Progenitor cell of endocrine pancreas (in vitro differentiated cells): ENCODE measurements at regions not wholly inside any gene's neighbourhood (a gene's known extent, or its start where the extent isn't known, plus 50 kb on each side); places are given as distances from the start of the nearest gene placed in this dataset.

Experiments used
- DNase-seq: peaks from one replicate; pipeline ENCODE4 v3.0.0; 2021; ENCODE audit warnings: low spot score; ENCODE audit not compliant: unreplicated experiment
- H3K27ac Mint-ChIP-seq: 2 replicates; pipeline ENCODE4 v1.8.0; 2021; ENCODE audit warnings: mild to moderate bottlenecking, moderate library complexity, mixed read lengths
- H3K27me3 Mint-ChIP-seq: 2 replicates; pipeline ENCODE4 v1.8.0; 2021; ENCODE audit warnings: mixed read lengths
- H3K36me3 Mint-ChIP-seq: 2 replicates; pipeline ENCODE4 v1.8.0; 2022; ENCODE audit warnings: mixed read lengths; ENCODE audit not compliant: insufficient read depth
- H3K4me1 Mint-ChIP-seq: 2 replicates; pipeline ENCODE4 v1.8.0; 2021; ENCODE audit warnings: low read depth, mixed read lengths
- H3K4me3 Mint-ChIP-seq: 2 replicates; pipeline ENCODE4 v1.8.0; 2021; ENCODE audit warnings: low read depth, mild to moderate bottlenecking, moderate library complexity, mixed read lengths
- H3K9me3 Mint-ChIP-seq: 2 replicates; pipeline ENCODE4 v1.8.0; 2021; ENCODE audit warnings: low read depth, mixed read lengths
- CTCF ChIP-seq: fragments of 200-600 bp; sonication (generic); IDR thresholded peaks from one replicate; pipeline ENCODE4 v1.5.0; 2021; ENCODE audit warnings: antibody characterized with exemption, mild to moderate bottlenecking; ENCODE audit not compliant: unreplicated experiment

- Mint-ChIP-seq H3K4me3 (no peak overlapping the region), H3K27me3 (peaks cover 1% of the 10 kb centered on the region), H3K4me1 (no peaks in the 10 kb centered on the region), H3K36me3 (no peaks in the 10 kb centered on the region), H3K9me3 (no peaks in the 10 kb centered on the region), H3K27ac (no peak overlapping the region)
- no peak for TF ChIP-seq CTCF
- DNase-seq = no peak
Measured at GRCh38 chr10:104516986-104517385, 124.1 kb upstream of the SORCS3 start.

- TF ChIP-seq CTCF = no peak
- no peak for DNase-seq
Measured at GRCh38 chr10:104517946-104518345, 123.1 kb upstream of the SORCS3 start.

GRCh38 chr10:104518891-104519290 lies 122.2 kb upstream of the SORCS3 start:
- H3K27ac Mint-ChIP-seq = no peak overlapping the region
- H3K27me3 Mint-ChIP-seq = peaks cover 3% of the 10 kb centered on the region
- no peak for TF ChIP-seq CTCF
- H3K4me3 Mint-ChIP-seq = no peak overlapping the region
- H3K4me1 Mint-ChIP-seq = no peaks in the 10 kb centered on the region
- no peaks in the 10 kb centered on the region for H3K9me3 Mint-ChIP-seq
- DNase-seq = no peak
- H3K36me3 Mint-ChIP-seq = no peaks in the 10 kb centered on the region

More at GRCh38 chr10:104517946-104518345, 123.1 kb upstream of the SORCS3 start:
- Mint-ChIP-seq H3K4me3 (no peak overlapping the region), H3K9me3 (no peaks in the 10 kb centered on the region), H3K4me1 (no peaks in the 10 kb centered on the region), H3K36me3 (no peaks in the 10 kb centered on the region), H3K27me3 (peaks cover 3% of the 10 kb centered on the region), H3K27ac (no peak overlapping the region)

- Mint-ChIP-seq H3K27ac (no peak overlapping the region), H3K4me3 (no peak overlapping the region), H3K27me3 (peaks cover 3% of the 10 kb centered on the region), H3K4me1 (no peaks in the 10 kb centered on the region), H3K36me3 (no peaks in the 10 kb centered on the region), H3K9me3 (no peaks in the 10 kb centered on the region)
- DNase-seq = no peak
- TF ChIP-seq CTCF = no peak
Measured at GRCh38 chr10:104520653-104521052, 120.4 kb upstream of the SORCS3 start.

- Mint-ChIP-seq H3K27me3 (peaks cover 3% of the 10 kb centered on the region), H3K4me1 (no peaks in the 10 kb centered on the region), H3K27ac (no peak overlapping the region), H3K4me3 (no peak overlapping the region), H3K9me3 (no peaks in the 10 kb centered on the region), H3K36me3 (no peaks in the 10 kb centered on the region)
- no peak for DNase-seq
- TF ChIP-seq CTCF = no peak
Measured at GRCh38 chr10:104521901-104522694, 119.0 kb upstream of the SORCS3 start.
